Posterior cingulate gyrus (tissue), 11 donors: ENCODE measurements at regions not wholly inside any gene's neighbourhood (a gene's known extent, or its start where the extent isn't known, plus 50 kb on each side); places are given as distances from the start of the nearest gene placed in this dataset.
"Not testable (repeated sequence)": the region's sequence is repeated elsewhere in the genome, so short reads cannot be mapped to it uniquely, and the experiment has no call there.

ENCODE experiments used
- DNase-seq, 10 donors: peaks; one replicate each; pipeline versions ENCODE4 v3.0.0 to v3.0.0-alpha.2; 2020 to 2021; ENCODE audit warnings: mixed read lengths in 3 of 10
- intact Hi-C: fragments of 100-400 bp; cut with DNase I; formaldehyde crosslinking; loops from one replicate; pipeline ENCODE4 v1.15.1; 2023

DNA sequence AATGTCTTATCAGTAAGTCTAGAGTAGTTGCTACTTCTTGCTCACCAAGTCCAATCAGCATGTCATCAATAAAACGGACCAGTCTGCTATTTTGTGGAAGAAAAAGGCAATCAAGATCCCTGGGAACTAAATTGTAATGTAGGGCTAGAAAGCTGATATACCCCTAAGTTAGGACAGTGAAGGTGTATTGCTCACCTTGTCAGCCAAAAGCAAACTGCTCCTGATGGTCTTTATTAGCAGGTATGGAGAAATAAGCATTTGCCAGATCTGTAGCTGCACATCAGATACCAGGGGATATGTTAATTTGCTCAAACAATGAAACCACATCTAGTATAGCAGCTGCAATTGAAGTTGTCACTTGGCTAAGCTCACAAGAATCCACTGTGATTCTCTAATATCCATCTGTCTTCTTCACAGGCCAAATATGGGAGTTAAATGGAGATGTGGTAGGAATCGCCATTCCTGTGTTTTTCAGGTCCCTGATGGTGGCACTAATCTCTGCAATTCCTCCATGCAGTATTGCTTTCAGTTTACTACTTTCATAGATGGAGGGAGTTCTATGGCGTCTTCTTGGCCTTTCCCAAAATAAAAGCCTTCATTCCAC, 75.0 kb downstream of the TMEM237 start:
- intact Hi-C loops: no loop called here
- no peak for DNase-seq

DNA sequence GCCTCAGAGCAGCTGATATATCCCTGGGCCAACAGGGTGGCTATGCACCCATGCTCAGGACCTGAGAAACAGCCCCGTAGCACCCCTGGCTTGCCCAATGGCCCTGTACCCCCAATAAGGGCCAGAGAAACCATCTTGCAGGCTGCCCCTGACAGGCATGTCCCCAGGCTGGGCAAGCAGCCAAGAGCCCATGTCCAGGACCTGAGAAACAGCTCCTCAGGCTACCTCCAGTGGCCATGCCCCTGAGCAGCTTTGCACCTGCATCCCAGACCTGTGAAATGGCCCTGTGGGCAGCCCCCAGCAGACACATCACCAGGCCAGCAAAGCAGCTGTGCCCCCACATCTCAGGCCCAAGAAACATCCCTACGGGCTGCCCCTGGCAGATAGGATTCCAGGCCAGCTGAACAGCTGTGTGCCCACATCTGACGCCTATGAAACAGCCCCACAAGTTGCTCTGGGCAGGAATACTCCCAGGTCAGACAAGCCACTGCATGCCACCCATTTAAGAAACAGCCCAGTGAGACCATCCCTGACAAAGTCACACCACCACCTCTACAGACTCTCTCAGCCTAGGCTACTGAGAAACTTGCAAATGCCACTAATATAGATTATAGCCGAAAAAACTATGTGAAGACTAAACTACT, 84.1 kb downstream of the TMEM237 start:
- DNase-seq: peak in 1 of 10 donors; percentile 84
- intact Hi-C loops: no loop called here

DNA sequence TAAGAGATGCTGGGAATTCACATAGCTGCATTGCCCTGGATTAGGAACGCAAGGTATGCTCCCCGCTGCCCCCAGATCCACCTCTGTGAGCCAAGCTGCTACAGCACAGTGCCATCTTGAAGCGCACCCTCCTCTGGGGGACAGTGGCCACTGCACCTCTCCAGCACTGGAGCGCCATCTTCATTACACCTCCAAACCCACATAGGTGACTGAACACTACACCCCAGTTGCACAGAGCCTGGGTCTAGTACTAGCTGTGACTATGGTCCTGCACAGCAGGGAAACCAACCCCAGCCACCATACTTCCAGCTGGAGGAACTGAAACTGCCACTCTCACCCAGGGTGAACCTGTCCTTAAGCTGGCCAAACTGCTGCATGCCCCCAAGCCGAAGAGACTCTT, 84.6 kb downstream of the TMEM237 start:
- intact Hi-C loops: no loop called here
- DNase-seq: no peak

DNA sequence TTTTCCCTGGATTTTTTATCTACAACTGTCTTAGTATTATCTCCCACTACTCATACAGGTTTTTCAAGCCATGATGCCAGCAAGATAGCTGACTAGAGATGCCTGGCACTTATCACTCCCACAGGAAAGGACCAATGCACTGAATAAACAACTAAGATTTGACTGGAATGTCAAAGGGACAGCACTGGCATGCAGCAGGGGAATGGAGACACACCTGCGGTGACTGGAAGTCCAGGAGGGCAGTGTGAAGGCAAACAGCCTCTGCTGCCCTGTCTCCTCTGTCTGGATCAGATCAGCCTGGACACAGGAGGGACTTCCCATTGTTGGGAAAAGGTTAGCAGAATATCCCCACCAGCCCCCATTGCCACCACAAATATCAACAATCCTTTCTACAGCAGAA, 85.1 kb downstream of the TMEM237 start:
- intact Hi-C loops: no loop called here
- DNase-seq: no peak

DNA sequence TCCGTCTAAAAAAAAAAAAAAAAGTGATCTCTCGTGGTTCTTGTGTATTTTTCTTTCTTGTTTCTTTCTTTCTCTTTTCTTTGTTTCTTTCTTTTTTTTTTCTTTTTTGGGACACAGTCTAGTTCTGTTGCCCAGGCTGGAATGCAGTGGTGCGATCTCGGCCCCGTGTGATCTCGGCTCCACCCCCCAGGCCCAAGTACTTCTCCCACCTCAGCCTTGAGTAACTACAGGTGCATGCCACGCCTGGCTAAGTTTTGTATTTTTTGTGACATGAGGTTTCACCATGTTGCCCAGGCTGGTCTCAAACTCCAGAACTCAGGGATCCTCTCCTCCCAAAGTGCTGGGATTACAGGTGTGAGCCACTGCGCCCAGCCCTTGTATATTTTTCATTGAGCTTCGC, 91.4 kb downstream of the TMEM237 start:
- DNase-seq: no peak
- intact Hi-C loops: no loop called here

DNA sequence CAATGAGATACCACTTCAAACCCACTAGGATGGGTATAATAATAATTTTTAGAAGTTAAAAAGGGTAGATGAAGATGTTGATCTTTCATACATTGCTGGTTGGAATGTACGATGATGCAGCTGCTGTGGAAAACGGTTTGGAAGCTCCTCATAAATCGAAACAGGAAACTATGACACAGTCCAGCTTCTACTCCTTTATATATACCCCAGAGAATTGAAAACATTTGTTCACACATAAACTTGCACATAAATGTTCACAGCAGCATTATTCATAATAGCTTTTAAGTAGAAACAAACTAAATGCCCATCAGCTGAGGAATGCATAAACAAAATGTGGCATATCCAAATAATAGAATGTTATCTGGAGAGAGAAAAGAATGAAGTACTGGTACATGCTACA, 95.0 kb downstream of the STRADB start:
- no peak for DNase-seq
- intact Hi-C loops: no loop called here

DNA sequence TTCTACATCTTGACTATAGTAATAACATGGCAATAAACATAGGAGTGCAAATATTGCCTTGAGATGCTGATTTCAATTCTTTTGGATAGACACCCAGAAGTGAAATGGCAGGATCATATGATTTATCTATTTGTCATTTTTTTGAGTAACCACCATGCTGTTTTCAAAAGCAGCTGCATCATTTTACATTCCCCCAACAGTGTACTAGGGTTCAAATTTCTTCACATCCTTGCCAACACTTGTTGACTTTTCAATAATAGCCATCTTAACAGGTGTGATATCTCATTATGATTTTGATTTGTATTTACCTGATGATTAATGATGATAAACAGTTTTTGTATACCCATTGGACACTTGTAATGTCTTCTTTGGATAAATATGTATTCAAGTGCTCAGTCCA, 90.8 kb downstream of the STRADB start:
- DNase-seq: no peak
- intact Hi-C loops: no loop called here

DNA sequence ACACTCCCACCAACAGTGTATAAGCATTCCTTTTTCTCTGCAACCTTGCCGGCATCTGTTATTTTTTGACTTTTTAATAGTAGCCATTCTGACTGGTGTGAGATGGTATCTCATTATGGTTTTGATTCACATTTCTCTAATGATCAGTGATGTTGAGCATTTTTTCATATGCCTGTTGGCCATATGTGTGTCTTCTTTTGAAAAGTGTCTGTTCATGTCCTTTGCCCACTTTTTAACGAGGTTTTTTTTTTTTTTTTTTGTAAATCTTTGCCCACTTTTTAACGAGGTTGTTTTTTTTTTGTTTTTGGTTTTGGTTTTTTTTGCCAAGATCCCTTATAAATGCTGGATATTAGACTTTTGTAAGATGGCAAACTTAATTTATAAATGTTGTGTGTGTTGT, 87.7 kb downstream of the STRADB start:
- intact Hi-C loops, DNase-seq: not testable (repeated sequence)

DNA sequence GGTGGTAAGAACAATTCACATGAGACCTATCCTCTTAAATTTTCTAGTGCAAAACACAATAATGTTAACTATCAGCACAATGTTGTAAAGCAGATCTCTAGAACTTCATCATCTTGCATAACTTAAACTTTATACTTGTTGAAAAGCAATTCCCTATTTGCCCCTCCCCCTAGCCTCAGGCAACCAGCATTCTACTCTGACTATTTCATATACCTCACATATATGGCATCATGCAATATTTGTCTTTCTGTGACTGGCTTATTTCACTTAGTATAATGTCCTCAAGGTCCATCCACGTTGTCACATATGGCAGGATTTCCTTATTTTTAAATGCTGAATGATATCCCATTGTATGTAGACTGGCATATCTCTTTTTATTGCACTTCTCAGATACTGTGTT, 86.5 kb downstream of the STRADB start:
- DNase-seq: no peak
- intact Hi-C loops: no loop called here

DNA sequence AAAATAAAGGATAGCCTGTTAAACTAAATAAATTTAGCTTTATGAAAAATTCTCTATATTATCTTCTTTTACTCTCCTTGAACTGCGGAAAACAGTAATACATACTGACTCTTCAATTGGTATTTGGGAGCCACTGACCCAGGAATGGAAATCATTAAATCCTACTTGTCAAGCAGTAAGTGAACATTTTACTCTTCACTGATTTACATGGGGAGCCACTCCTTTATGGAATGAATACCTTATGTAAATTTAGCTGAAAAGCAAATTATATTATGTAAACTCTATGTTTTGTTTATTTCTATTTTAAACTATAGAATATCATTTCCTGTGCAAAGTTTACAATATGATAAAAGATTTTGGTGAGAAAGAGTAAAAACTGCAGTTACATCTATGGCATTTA, 85.2 kb downstream of the STRADB start:
- intact Hi-C loops: no loop called here
- no peak for DNase-seq

DNA sequence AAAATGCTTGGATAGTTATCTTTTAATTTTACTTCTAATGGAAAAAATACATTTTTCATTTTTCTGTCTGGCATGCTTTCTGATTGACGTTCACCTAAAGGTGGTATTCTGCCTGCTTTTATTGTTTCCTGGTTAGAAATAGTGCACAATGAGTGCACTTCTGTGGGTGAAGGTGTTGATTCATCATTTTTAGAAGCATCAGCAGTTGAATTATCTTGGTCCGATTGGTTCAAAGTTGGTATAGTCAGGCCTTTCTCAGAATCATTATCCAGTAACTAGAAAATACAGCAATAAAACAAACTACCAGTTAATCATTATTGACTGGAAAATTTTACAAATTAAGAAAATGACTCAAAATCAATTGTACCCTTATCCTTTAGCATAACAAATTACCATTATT, 84.5 kb downstream of the STRADB start:
- intact Hi-C loops: no loop called here
- DNase-seq: no peak

DNA sequence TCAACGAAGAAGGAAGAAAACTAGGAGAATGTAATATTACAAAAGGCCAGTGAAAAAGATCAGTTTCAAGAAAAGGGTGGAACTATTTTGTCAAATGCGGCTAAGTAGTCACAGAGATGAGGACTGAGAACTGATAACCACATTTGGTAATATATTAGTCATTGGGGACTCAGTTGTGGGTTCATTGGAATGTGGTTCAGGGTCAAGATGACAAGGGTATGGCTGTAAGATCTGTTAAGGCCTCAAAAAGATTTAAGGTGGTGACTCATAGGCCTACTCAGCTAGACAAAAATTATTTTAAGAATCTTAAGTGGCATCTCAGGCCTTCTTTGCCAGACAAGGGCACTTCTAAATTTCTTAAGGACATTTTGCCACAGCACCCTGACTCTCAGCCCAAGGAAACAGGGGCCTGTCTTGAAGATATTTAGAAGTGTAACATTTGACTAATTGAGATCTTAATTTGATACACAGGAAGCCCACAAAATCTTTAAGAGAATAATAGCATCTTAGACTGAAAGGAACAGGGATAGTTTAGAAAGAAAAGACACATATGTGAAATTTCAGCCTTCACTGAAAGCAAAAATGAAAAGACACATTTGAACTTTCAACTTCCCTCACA, 81.3 kb downstream of the STRADB start:
- intact Hi-C loops: no loop called here
- no peak for DNase-seq
